ENCODE measurements at regions not wholly inside any gene's neighbourhood (a gene's known extent, or its start where the extent isn't known, plus 50 kb on each side); places are given as distances from the start of the nearest gene placed in this dataset.

DNA sequence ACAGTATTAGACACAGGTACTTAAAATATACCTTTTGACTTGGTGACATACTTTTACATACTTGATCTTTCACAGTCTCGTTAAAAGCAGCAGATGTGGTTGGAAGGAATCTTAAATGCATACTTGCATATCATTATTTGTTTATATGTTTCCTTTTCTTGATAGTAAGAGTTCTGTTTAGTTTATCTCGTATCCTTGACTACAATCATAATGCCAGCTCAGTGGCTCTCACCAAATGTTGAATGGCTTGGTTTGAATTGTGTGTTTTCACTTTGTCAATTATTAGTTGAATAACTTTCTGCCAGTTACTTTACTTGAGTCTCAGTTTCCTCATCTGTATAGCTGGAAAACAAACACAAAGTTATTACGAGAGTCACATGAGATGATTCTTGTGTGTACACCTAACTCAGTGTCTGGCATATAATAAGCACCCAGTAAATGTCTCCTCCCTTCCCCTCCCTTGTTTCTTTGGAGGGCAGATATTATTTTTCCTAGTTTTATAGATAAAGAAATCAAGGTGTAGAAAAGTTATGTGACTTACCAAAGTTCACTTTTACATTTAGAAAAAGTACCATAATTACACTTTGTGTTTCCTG lies 131.6 kb upstream of the IVNS1ABP start:
- no peaks in the 10 kb centered on the region for H4K20me1 ChIP-seq (ENCODE audit: insufficient read depth, low read length)
- TF ChIP-seq RORA (CRISPR knock-in tag; IDR thresholded peaks at IDR 0.05) (no peak), SNAPC4 (CRISPR knock-in tag; IDR thresholded peaks at IDR 0.05) (no peak)
- TF ChIP-seq, protein P1, sequence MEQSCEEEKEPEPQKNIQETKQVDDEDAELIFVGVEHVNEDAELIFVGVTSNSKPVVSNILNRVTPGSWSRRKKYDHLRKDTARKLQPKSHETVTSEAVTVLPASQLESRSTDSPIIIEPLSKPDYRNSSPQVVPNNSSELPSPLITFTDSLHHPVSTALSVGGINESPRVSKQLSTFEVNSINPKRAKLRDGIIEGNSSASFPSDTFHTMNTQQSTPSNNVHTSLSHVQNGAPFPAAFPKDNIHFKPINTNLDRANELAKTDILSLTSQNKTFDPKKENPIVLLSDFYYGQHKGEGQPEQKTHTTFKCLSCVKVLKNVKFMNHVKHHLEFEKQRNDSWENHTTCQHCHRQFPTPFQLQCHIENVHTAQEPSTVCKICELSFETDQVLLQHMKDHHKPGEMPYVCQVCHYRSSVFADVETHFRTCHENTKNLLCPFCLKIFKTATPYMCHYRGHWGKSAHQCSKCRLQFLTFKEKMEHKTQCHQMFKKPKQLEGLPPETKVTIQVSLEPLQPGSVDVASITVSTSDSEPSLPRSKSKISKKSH (CRISPR knock-in tag; IDR thresholded peaks at IDR 0.05; ENCODE audit: borderline replicate concordance) = no peak
- DNase-seq (ENCODE audit: low spot score) = no peak
- no peak overlapping the region for H3K27ac ChIP-seq (ENCODE audit: extremely low read length, insufficient read depth, low read length)
- H3K36me3 ChIP-seq (replicated peaks in 1 of 2; ENCODE audit: control insufficient read depth in 1 of 2, insufficient read depth in 2 of 2, low read length in 2 of 2) = no peaks in the 10 kb centered on the region
- no peak overlapping the region for H3K9ac ChIP-seq (ENCODE audit: insufficient read depth, low read depth, low read length)
- H3K4me2 ChIP-seq (ENCODE audit: low read depth, low read length) = no peak overlapping the region
- BruUV-seq (replicated peaks) = no TSS peak
- H3K9me3 ChIP-seq (ENCODE audit: low read length) = no peaks in the 10 kb centered on the region
- CTCF ChIA-PET (ENCODE audit: low intra/inter-chr PET ratio, low total read pairs) = no interaction called here
- POLR2A ChIA-PET = no interaction called here
- no peaks in the 10 kb centered on the region for H3K4me1 ChIP-seq (ENCODE audit: insufficient read depth, low read length)
- WGBS (ENCODE audit: low lambda C conversion rate) = 2% methylated on average over 3 of the region's 3 CpGs
- ATAC-seq = no peak
- FAIRE-seq = no peak
- no peaks in the 10 kb centered on the region for H3K79me2 ChIP-seq (ENCODE audit: insufficient read depth, low read length)
- in situ Hi-C loops (cut with HindIII; ENCODE audit: extremely low pct_ligation_motif_present, low pct_unique_long_range_greater_than_20kb) = no loop called here
- no peak overlapping the region for H2AFZ ChIP-seq (ENCODE audit: low read length)
- no peaks in the 10 kb centered on the region; a peak in 1 of 5 replicates for H3K27me3 ChIP-seq (ENCODE audit: control insufficient read depth in 1 of 2, insufficient read depth in 2 of 2, low read length in 2 of 2)
- intact Hi-C loops (cut with micrococcal nuclease; ENCODE audit: unreplicated experiment) = no loop called here
- H3K4me3 ChIP-seq (replicated peaks in 1 of 3; ENCODE audit: insufficient read depth in 1 of 3, low read depth in 2 of 3, low read length in 3 of 3) = no peak overlapping the region
